Loucy (cell line): ENCODE measurements at regions not wholly inside any gene's neighbourhood (a gene's known extent, or its start where the extent isn't known, plus 50 kb on each side); places are given as distances from the start of the nearest gene placed in this dataset.

Experiments used
- CTCF ChIP-seq: fragments of 200-600 bp; sonication (generic); conservative IDR thresholded peaks from 2 replicates; pipeline ENCODE4 v1.5.1; 2014; ENCODE audit warnings: mild to moderate bottlenecking, antibody characterized with exemption, low read length
- EZH2phosphoT487 ChIP-seq: fragments of 200-600 bp; IDR thresholded peaks from 2 replicates; pipeline ENCODE4 v1.6.1; 2018; ENCODE audit warnings: antibody characterized with exemption, mild to moderate bottlenecking, moderate library complexity, borderline replicate concordance

GRCh38 chr6:80411486-80411885, 305.0 kb downstream of the BCKDHB start:
- TF ChIP-seq CTCF (no peak), EZH2phosphoT487 (no peak)
